Activated naive CD8-positive, alpha-beta T cell treated with anti-CD3 and anti-CD28 coated beads, Interleukin-2, amount 50 U/mL, for 16 hours (primary cell): ENCODE measurements at regions not wholly inside any gene's neighbourhood (a gene's known extent, or its start where the extent isn't known, plus 50 kb on each side); places are given as distances from the start of the nearest gene placed in this dataset.

Experiments
- DNase-seq: peaks from one replicate; pipeline ENCODE4 v3.0.0-alpha.2; 2020; ENCODE audit warnings: low read depth, low spot score

DNA sequence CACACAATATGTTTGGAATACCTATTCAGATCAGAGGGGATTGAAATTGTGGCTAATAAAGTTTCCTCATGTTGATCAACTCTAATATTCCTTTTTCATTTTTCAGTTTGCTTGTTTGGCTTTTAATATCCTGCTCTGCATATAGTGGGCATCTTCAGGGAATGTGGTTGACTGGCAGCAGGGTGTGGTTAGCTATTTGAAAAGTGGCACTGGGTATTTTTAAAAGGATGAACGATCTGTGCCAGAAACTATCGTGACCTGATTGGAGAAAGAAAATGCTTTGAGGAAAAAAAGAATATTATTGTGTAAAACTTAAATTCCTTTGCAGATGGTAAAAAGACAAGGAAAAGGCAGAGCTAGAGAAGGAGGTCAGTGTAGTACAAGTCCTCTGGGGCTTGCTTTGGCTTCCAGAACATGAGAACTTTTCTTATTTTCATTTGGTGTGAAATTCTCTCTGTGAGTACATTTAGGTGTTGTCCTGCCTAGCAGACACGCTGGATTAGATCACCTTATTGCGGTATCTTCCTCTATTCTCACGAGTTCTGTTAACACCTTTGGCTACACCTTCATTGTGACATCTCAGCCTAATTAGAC is 329.7 kb upstream of the SNX7 start:
- DNase-seq, result no peak

DNA sequence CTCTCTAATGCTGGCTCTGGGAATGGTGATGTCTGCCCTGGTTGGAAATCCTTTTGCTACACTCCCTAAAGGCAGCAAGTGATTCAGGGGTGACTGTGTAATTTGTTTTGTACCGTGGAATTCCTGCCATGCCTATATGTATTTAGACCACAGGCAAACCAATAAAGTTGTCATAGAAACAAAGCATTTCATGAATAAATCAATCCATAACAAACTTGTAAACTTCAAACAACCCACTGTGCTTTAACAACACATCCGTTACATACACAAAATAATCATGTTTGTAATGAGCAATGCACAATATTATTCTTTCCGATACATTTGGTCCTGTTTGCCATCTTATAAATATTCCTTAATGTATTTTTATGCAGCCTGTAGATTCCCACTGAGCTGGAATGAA is 330.3 kb upstream of the SNX7 start:
- DNase-seq, result no peak

DNA sequence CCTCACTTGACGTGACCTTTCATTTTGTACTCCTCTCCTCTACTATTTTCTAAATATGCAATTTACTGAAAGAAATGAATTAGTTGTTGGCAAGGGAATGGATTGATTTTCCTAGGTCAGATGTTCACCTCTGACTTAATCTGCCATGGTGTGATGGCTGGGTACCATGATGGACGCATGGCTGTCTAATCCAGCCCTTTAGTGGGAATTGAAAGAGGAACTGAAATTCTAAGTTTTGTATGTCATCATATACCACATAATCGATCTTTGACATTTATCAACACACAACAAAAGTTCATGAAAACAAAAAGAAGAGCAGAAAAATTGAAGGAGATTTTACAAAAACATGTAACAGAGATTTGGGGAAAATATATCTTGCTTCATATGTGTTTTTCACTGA is 331.3 kb upstream of the SNX7 start:
- no peak for DNase-seq

DNA sequence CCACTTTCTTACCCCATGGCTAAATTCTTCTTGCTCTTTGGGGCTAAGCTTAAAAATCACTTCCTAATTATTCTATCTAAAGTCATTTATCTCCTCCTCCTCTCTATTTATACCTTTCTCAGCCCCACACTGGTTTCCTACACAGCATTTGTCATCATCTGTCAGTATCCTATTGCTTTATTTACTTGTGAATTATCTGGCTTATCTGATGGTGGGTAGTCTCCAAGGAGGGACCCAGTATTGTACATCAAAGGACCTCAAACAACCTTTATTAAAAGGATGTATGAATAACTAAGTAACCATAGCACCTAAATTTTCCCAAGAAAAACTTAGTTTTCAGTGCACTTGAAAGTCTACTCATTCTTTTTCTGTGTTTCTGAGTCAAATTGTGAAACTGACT is 332.7 kb upstream of the SNX7 start:
- no peak for DNase-seq

DNA sequence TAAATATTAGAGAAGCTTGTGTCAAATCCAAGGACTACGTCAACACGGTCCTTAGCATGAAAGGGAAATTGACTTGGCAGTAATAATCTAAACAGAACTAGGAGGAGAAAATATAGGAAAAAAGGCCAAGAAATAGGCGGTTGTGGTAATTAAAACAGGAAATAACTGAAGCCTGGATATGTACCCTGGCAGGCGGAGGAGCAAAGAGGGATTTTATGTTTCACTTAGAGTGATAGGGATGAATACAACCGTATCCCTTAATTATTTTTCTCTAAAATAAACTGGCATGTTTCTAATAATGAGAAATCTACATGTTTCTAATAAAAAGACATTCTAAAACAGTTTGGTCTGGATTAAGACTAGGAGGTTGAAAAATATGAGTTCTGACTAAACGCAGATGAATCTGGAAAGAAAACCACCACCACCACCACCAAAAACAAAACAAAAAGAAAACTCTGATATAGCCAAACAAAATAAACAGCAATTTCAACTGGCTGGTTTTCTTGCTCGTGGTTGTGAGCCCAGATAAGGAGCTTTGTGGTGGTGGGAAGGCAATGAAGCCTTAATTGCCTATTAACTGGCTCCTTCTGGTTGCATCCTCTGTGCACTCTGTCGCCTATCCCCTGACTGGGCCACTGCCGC is 334.2 kb upstream of the SNX7 start:
- no peak for DNase-seq

DNA sequence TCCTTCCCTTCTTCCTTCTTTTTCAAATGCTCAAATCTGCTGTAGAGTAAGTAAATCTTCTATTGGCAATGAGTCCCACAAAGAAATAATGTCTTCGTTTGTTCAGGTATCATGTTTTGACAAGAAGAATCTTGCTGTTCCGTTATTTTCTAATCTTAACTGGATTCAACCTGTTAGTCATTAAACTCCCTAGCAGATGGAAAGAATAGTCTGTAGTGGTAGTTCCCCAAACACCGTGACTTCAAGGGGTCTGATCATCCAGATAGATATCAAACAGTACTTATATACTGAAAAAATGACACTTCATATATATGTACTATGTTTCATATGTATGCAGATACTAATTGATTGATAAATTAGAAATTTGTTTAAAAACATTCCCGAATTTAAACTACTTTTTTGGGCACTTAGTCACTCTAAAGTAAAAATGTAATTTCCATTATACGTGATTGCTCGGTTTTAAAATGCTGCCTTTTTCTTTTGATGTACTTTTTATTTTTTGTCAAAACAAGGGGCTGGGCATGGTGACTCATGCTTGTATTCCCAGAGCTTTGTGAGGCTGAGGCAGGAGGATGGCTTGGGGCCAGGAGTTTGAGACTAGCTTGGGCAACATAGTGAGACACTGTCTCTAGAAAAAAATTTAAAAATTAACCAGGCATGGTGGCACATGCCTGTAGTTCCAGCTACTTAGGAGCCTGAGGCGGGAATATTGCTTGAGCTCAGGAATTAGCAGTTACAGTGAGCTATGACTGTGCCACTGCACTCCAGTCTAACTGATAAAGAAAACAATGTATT is 335.7 kb upstream of the SNX7 start:
- DNase-seq, result no peak

DNA sequence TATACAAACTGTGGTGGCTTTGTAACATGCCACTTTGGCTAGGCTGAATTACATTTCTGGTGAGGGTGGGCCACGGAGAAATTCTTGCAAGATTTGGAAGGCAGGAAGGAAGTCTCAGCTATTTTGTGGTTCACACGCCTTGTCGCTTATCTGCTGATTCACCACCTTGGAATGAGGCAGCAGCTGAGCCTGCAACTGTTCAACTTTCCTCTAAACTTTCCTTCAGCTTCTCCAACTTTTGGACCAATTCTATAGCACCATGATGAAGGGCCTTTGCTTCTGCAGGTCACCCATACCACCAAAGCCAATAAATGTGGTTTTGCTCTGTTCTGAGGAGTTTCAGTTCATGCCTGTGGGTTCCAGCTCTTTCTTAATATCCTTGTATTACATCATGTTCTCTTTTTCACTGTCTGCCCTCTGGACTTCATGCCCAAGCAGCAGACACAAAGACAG is 337.6 kb upstream of the SNX7 start:
- DNase-seq, result no peak

DNA sequence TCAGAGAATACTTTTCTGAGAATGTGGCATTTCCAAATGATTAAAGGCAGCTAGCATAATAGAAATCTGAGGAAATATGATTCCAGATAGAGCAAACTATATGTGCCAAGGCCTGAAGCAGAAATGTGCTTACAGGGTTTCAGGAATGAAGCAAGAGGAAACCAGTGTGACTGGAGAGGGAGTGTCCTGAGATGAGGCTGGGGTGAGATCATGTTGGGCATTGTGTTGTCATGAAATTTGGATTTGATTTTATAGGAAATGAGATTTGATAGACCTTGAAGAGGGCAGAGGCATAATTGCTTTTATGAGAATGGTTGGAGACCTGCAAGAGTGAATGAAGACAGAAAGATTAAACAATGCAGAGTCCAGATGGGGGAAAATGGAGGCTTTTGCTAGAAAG is 338.1 kb upstream of the SNX7 start:
- DNase-seq, result no peak

DNA sequence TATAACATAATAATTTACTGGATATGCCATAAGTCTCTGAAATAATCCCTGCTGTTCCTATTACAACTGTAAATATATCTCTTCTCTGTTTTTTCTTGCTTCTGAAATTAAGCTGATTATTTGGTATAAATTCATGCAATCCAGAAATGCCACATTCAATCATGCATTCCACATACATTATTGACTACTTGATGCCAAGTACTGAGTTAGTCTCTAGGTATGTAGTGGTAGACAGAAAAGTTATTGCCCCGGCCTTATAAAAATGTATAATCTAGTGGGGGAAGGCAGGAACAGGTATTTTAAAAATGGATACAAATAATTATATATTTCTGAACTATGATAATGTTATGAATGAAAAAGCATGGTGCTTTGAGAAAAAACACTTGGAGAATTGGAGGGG is 338.6 kb upstream of the SNX7 start:
- DNase-seq, result no peak

DNA sequence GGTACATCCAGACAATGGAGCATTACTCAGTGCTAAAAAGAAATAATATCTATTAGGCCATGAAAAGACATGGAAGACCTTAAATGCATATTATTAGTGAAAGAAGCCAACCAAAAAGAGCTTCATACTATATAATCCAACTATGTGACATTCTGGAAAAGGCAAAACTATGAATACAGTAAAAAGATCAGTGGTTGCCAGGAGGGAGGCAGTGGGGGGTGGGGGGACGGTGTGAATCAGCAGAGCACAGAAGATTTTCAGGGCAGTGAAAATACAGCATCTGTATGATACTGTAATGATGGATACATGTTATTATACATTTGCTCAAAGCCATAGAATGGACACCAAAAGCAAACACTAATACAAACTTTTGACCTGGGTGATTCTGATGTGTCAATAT is 339.4 kb upstream of the SNX7 start:
- no peak for DNase-seq

DNA sequence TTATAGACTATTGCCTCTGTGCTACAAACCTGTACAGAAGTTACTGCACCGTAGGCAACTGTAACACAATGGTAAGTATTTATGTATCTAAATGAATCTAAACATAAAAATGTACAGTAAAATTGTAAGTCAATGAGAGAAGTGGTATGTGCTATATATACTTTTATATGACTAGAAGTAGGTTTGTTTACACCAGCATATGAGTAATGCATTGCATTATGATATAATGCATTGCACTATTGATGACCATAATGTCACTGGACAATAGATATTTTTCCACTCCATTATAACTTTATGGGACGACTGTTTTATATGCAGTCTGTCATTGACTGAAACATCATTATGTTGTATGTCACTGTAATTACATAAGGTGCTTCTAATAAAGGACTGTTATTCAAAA is 340.3 kb upstream of the SNX7 start:
- no peak for DNase-seq

DNA sequence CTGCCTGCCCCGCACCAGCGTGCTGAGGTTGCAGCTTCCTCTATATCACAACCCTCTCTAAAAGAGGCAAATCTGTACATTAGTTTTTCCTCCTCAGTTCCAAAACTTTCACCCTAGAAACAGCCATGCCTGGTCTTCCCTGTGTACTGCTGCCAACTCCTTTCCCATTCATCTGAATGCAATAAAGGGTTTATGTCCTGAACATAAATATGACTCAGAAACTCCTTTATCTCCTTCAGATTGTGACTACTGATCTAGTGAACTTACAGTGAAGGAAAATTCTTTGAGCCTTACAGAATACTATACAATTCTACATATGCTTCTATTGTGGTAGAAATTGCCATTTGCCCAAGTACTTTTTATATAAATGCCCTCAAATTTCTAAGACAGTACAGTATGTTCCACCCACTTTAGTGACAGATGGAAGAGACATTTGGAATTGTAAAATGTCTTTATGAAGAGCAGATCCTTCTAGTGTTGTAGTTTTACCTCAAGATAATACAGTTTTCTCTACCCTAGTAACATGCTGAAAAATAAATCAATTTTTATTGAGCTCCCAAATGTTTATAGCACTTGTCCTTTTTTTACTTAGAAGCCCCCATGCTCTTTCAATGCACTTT is 345.1 kb upstream of the SNX7 start:
- no peak for DNase-seq

DNA sequence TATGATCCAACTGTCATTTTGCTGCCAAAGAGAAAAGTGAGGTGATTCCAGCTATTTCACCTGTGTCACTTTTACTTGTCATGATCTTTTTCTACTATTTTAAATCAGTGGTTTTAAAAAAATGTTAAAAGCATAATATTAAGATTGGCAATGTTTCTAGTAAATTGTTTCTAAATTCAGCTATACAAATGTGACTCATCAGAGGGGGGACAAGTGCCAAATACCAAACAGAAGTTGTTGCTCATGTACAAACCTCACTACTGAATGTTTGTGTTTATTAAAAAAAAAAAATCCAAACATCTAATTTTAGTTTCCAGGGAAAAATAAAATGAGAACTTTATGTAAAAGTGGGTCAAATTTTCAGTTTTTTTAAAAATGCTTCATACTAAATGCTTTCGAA is 346.2 kb upstream of the SNX7 start:
- DNase-seq, result no peak

DNA sequence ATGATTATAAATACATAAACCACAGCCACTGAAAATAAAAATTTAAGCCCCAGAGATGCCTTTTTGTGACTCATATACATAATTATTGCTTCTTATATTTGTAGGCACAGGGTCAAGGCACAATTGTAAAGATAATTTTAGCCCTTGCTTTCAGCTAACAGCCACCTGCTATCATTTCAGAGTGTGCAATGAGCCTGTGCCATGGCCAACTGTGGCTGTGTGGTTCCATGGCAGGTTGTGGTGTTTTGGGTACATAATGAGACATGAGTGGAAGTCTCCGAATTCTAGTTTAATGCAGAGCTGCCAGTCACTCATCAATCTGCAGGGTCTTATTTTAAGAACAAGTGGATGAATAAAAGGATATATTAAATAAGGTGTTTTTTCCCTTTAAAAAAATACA is 346.9 kb upstream of the SNX7 start:
- no peak for DNase-seq

DNA sequence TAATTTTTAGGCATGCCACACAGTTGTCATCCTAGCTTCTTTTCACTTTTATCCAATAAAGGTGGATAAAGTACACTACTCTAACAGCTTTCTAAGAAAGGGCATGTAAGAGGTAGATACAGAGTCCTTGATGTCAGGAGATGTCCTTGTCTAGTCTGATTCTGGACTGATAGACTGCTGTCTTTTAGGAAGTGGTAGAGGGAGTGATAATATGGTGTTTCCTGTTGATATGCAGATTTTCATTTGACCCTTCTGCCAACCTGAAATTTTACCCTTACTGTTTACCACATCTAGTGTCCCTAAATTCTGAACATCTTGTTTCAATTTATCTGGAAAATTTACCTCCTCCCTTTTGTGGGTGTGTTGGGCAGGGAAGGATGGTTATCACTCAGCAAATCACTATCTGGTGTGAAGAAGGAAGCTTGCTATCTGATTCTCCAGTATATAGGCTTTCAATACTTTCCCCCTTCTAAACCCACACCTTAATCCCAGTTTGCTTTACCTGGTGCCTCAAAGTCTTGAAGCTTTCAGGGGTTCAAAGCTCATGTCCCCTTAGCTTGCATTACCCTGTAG is 354.9 kb upstream of the SNX7 start:
- no peak for DNase-seq

DNA sequence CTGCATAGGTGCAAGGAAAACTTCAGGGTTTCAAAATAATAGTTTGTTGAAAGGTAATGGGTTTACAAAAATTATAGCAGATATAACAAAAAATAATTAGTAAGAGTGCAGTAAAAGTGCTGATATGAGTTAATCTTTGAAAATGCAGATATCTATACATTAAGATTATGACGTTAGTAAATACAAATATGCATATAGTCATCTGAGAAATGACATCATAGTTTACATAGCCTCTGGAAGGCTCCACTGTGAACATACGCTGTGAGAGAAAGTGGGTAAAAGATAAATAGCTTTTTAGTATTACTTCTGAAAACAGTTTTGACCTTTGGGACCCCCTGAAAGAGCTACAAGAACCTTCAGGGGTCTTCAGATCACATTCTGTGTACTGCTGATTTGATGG is 356.2 kb upstream of the SNX7 start:
- no peak for DNase-seq

DNA sequence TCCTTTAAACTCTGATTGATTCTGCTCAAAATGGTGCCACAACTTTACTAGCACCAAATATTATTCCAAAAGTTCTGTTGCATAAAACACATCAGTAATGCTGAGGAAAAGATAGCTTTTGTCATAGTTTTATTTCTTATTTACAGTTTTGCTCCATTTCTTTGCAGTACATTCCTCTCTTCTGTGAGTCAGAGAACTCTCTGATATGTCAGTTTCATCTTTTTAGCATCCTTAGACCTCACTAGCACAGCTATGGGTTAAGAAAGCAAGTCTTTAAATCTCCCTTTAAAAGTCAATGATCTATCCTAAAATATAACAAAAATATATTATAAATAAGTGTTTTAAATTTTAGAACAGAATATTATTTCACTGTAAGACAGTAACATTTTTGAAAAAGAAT is 356.6 kb upstream of the SNX7 start:
- DNase-seq, result no peak

DNA sequence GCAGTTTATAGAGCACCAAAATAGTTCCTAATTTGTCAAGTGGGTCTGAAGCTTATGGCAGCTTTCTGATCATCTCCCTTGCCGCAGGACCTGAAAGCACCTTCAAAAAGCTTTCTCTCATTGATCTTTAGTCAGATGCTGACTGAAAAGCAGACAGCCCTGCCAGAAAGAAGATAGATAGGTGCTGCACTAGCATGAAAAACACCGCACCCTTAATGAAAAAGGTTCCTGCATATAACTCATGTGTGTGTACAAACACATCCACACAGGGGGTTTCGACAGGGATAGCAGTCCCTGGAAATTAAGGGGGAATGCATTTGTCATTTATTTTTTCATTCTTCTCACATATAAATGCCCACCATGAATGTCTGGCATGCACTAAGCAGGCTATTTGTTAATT is 361.7 kb upstream of the SNX7 start:
- DNase-seq, result no peak

DNA sequence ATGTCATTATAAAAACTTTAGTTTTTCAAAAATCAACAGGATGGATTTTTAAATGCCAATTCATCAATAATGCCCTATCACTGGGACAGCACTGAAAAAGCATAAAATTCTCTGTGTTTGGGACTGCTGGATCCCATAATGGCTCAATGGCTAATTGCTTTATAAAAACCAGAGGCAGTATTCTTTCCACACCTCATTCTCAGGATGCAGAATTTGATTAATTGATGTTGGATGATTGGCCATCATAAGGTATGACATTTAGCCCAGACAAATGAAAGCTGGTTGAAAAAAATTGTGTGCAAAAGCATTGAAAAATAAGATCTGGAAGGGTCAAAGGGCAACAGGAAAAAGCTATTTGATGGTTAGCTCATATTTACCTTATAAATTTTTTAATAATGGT is 362.2 kb upstream of the SNX7 start:
- DNase-seq, result no peak

DNA sequence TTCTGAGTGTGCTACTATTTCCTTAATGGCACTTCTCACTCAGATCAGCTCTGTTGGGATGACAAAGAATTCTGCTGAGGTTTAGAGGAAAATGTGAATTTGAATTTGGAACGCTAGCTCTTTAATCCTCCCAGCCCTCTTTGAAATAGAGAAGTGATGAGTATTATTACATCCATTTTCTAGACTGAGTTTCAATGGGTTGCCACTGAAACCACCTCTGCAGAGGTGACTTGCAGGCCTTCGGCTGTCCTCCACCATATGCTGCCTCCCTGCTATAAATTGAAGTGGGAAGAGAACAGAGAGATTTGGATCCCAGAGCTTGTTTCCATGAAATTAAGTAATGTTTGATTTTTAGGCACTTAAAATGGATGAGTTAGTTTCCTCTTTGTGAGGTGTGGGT is 363.2 kb upstream of the SNX7 start:
- no peak for DNase-seq

DNA sequence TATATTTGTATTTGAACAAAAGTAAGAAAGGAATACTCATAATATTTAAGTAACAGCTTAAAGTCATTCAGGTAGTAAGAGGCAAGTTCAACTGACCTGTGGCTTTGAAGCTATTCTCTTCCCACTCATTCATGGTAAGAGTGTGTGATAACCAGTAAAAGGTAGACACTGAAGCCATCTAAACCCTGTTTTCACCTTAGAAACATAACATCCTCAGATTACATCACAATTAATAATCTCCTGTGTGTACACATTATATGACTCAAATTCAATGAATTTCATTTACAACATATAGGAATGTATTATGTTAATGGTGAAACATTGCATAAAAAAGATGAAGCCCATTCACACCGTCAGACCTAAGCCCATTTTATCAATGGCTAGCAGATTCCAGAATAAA is 364.8 kb upstream of the SNX7 start:
- DNase-seq, result no peak

DNA sequence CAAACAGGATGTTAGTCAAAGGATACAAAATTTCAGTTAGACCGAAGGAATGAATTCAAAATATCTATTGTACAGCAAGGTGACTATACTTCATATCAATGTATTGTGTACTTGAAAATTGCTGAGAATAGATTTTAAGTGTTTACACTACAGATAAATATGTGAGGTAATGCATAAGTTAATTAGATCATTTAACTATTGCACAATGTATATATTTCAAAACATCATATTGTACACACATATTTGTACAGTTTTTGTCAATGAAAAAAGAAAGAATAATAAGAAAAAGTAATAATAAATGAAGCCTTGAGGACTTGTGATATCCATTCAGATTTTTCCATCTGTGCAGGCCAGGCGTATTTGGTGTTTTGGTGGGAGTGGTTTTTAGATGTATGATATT is 367.4 kb upstream of the SNX7 start:
- DNase-seq, result no peak
